GM18858 (cell line): ENCODE measurements at regions not wholly inside any gene's neighbourhood (a gene's known extent, or its start where the extent isn't known, plus 50 kb on each side); places are given as distances from the start of the nearest gene placed in this dataset.

Experiments used
- ATAC-seq: cut with Tn5 transposase; IDR thresholded peaks from one replicate; pipeline ENCODE4 v1.9.1; 2021; ENCODE audit not compliant: unreplicated experiment

GRCh38 chr14:44154874-44155273 lies 352.2 kb downstream of the FSCB start:
- no peak for ATAC-seq

- no peak for ATAC-seq
These were observed 352.6 kb downstream of the FSCB start for GRCh38 chr14:44154446-44154845.

GRCh38 chr14:44151130-44151820 lies 355.8 kb downstream of the FSCB start:
- ATAC-seq = no peak

GRCh38 chr14:44149597-44149996 lies 357.5 kb downstream of the FSCB start:
- ATAC-seq = no peak

- no peak for ATAC-seq
These were observed 365.1 kb downstream of the FSCB start for GRCh38 chr14:44142006-44142405.

GRCh38 chr14:44135972-44136371 lies 371.1 kb downstream of the FSCB start:
- ATAC-seq = no peak

- ATAC-seq = no peak
These were observed 375.2 kb downstream of the FSCB start for GRCh38 chr14:44131861-44132260.

- ATAC-seq = no peak
These were observed 393.0 kb downstream of the FSCB start for GRCh38 chr14:44113769-44114730.

- no peak for ATAC-seq
These were observed 394.2 kb downstream of the FSCB start for GRCh38 chr14:44112774-44113460.

- no peak for ATAC-seq
These were observed 398.0 kb downstream of the FSCB start for GRCh38 chr14:44109036-44109435.

- no peak for ATAC-seq
These were observed 398.5 kb downstream of the FSCB start for GRCh38 chr14:44108601-44109000.

GRCh38 chr14:44107156-44107555 lies 399.9 kb downstream of the FSCB start:
- no peak for ATAC-seq

GRCh38 chr14:44099743-44100488 lies 407.2 kb downstream of the FSCB start:
- no peak for ATAC-seq

GRCh38 chr14:44081146-44081545 lies 425.9 kb downstream of the FSCB start:
- no peak for ATAC-seq

- no peak for ATAC-seq
These were observed 437.0 kb downstream of the FSCB start for GRCh38 chr14:44070046-44070445.

GRCh38 chr14:44053422-44053821 lies 453.7 kb downstream of the FSCB start:
- no peak for ATAC-seq

GRCh38 chr14:44041700-44042099 lies 465.4 kb downstream of the FSCB start:
- ATAC-seq = no peak

GRCh38 chr14:44040561-44040960 lies 466.5 kb downstream of the FSCB start:
- no peak for ATAC-seq

GRCh38 chr14:44036248-44036647 lies 470.8 kb downstream of the FSCB start:
- ATAC-seq = no peak

- ATAC-seq = no peak
These were observed 471.4 kb downstream of the FSCB start for GRCh38 chr14:44035707-44036106.

- no peak for ATAC-seq
These were observed 476.2 kb downstream of the FSCB start for GRCh38 chr14:44030831-44031383.
